A673 (cell line): ENCODE measurements at regions not wholly inside any gene's neighbourhood (a gene's known extent, or its start where the extent isn't known, plus 50 kb on each side); places are given as distances from the start of the nearest gene placed in this dataset.

Source experiments
- EZH2 ChIP-seq: fragments of 200-600 bp; sonication (generic); IDR thresholded peaks from 2 replicates; pipeline ENCODE4 v1.6.1; 2017; ENCODE audit warnings: borderline replicate concordance, low read depth, mild to moderate bottlenecking, mixed read lengths, antibody characterized with exemption, low read length; ENCODE audit not compliant: poor library complexity, severe bottlenecking
- TF ChIP-seq, protein P1 (sequence below): fragments of 300-800, 200-600 bp; sonication (generic); conservative IDR thresholded peaks from 2 replicates; pipeline ENCODE4 v1.5.1; 2017; ENCODE audit warnings: low read depth, mild to moderate bottlenecking, antibody characterized with exemption, low read length, moderate library complexity, mixed read lengths

DNA sequence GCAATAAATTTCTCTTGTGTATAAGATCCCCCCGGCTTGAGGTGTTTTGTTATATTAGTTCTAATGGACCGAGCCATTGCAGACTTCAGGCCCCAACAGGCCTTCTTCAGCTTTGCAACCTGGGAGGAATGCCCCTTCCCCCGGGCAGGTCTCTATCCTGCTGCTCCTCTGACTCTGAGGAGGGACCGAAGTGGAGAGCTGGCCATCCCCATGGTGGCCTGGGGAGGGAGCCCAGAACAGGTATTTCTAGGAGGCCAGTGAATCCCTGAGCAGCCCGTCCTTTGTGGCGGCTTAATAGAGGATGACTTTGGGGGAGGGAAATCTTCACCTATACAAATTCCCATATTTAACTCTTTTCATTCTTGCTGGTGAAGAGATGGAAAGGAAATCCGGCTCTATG lies 715.8 kb upstream of the SOX11 start:
- TF ChIP-seq, protein P1, sequence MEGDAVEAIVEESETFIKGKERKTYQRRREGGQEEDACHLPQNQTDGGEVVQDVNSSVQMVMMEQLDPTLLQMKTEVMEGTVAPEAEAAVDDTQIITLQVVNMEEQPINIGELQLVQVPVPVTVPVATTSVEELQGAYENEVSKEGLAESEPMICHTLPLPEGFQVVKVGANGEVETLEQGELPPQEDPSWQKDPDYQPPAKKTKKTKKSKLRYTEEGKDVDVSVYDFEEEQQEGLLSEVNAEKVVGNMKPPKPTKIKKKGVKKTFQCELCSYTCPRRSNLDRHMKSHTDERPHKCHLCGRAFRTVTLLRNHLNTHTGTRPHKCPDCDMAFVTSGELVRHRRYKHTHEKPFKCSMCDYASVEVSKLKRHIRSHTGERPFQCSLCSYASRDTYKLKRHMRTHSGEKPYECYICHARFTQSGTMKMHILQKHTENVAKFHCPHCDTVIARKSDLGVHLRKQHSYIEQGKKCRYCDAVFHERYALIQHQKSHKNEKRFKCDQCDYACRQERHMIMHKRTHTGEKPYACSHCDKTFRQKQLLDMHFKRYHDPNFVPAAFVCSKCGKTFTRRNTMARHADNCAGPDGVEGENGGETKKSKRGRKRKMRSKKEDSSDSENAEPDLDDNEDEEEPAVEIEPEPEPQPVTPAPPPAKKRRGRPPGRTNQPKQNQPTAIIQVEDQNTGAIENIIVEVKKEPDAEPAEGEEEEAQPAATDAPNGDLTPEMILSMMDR = no peak
- no peak for TF ChIP-seq EZH2
